SK-N-SH treated with all-trans-retinoic acid at 6 μM for 48 hours (cell line): ENCODE measurements at regions not wholly inside any gene's neighbourhood (a gene's known extent, or its start where the extent isn't known, plus 50 kb on each side); places are given as distances from the start of the nearest gene placed in this dataset.

Experiments
- OSR1 ChIP-seq: fragments of 250-450 bp; sonication (Bioruptor Pico); IDR thresholded peaks from 2 replicates; pipeline ENCODE4 v1.8.0; 2022; ENCODE audit warnings: moderate library complexity, mild to moderate bottlenecking, inconsistent platforms
- PATZ1 ChIP-seq: fragments of 250-450 bp; sonication (Bioruptor Pico); IDR thresholded peaks from 2 replicates; pipeline ENCODE4 v1.8.0; 2020; ENCODE audit warnings: mild to moderate bottlenecking, moderate library complexity, borderline replicate concordance
- ZNF565 ChIP-seq: fragments of 450-650 bp; formaldehyde crosslinking; conservative IDR thresholded peaks from 2 replicates; pipeline ENCODE4 v1.5.0; 2020; ENCODE audit warnings: low read depth, mild to moderate bottlenecking, moderate library complexity

DNA sequence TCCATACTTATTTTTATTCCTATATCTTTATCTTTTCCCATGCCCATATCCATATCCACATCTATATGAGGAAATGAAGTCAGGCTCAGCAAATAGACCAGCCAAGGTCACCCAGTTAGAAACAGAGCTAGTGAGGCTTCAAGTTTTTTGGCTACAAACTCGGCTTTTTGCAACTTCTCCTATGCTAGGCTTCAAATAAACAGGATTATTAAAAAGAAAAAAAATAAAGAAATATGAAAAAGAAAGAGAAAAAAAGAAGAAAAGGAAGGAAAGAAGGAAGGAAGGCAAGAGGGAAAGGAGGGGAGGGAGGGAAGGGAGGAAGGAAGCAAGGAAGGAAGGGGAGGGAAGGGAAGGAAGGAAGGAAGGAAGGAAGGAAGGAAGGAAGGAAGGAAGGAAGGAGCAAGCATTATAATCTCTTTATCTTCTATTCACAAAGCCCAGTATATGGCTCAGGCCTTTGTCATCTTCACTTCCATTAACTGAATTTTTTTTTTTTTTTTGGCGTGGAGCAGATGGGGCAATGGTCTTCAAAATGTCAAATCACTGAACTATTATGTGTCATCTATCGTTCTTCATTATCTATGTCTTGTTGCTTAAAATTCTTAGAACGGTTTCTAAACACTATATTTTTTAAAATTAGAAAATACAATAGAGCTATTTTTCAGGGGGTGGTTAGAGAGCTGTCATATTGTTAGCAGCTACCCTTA lies 418.2 kb downstream of the VRK1 start:
- no peak for TF ChIP-seq PATZ1 (CRISPR knock-in tag)
- TF ChIP-seq OSR1 (CRISPR knock-in tag) = no peak
- TF ChIP-seq ZNF565 (CRISPR knock-in tag) = no peak
